SK-N-SH (cell line): ENCODE measurements at regions not wholly inside any gene's neighbourhood (a gene's known extent, or its start where the extent isn't known, plus 50 kb on each side); places are given as distances from the start of the nearest gene placed in this dataset.

Experiments
- CHD2 ChIP-seq: fragments of 150-350 bp; IDR thresholded peaks from 2 replicates; pipeline ENCODE4 v1.6.1; 2018; ENCODE audit warnings: low read length; ENCODE audit not compliant: partially characterized antibody
- EP300 ChIP-seq, 2 experiments: IDR thresholded peaks; 2 replicates each; pipeline versions ENCODE4 v1.4.0 to v1.6.1; 2012; ENCODE audit warnings: borderline replicate concordance in 1 of 2, low read depth in 1 of 2, low read length in 1 of 2
- RAD21 ChIP-seq: IDR thresholded peaks from 2 replicates; pipeline ENCODE4 v1.6.1; 2012; ENCODE audit warnings: mild to moderate bottlenecking, low read length
- TF ChIP-seq, protein P1 (sequence below): fragments of 200-600 bp; sonication (generic); IDR thresholded peaks from 2 replicates; pipeline ENCODE4 v1.6.1; 2017; ENCODE audit warnings: antibody characterized with exemption, mild to moderate bottlenecking, moderate library complexity

- TF ChIP-seq RAD21 (no peak), CHD2 (no peak), EP300 (IDR thresholded peaks at IDR 0.05; ENCODE audit: borderline replicate concordance in 1 of 2, low read depth in 1 of 2, low read length in 1 of 2) (no peak)
- TF ChIP-seq, protein P1, sequence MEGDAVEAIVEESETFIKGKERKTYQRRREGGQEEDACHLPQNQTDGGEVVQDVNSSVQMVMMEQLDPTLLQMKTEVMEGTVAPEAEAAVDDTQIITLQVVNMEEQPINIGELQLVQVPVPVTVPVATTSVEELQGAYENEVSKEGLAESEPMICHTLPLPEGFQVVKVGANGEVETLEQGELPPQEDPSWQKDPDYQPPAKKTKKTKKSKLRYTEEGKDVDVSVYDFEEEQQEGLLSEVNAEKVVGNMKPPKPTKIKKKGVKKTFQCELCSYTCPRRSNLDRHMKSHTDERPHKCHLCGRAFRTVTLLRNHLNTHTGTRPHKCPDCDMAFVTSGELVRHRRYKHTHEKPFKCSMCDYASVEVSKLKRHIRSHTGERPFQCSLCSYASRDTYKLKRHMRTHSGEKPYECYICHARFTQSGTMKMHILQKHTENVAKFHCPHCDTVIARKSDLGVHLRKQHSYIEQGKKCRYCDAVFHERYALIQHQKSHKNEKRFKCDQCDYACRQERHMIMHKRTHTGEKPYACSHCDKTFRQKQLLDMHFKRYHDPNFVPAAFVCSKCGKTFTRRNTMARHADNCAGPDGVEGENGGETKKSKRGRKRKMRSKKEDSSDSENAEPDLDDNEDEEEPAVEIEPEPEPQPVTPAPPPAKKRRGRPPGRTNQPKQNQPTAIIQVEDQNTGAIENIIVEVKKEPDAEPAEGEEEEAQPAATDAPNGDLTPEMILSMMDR = no peak
These were observed 330.2 kb upstream of the FZD8 start for GRCh38 chr10:35972275-35972674.
